C4-2B (cell line): ENCODE measurements at regions not wholly inside any gene's neighbourhood (a gene's known extent, or its start where the extent isn't known, plus 50 kb on each side); places are given as distances from the start of the nearest gene placed in this dataset.

Experiments
- ZFX ChIP-seq: fragments of 450-650 bp; IDR thresholded peaks from 2 replicates; pipeline ENCODE4 v1.6.1; 2017
- TF ChIP-seq, protein P1 (sequence below): fragments of 450-650 bp; conservative IDR thresholded peaks from 2 replicates; pipeline ENCODE4 v1.5.1; 2017; ENCODE audit warnings: mild to moderate bottlenecking

DNA sequence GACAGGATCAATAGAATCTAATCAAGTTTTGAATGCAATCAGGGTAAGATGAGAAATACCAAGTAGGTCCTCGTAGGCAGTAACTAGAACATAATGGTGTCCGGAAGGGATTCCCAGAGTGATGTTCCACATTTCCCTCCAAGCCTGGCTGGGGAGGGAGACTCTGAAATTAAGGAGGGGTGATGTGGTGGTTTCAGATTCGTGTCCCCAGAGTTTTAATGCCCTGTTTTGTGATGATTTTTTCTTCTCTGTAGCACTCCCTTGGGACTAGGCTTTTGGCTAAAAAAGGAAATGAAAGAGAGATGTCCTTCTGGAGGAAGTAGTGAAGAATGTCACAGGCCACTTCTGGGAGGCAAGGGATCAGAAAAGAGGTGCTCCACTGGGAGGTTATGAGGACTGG is 108.3 kb upstream of the CACNA2D3 start:
- TF ChIP-seq, protein P1, sequence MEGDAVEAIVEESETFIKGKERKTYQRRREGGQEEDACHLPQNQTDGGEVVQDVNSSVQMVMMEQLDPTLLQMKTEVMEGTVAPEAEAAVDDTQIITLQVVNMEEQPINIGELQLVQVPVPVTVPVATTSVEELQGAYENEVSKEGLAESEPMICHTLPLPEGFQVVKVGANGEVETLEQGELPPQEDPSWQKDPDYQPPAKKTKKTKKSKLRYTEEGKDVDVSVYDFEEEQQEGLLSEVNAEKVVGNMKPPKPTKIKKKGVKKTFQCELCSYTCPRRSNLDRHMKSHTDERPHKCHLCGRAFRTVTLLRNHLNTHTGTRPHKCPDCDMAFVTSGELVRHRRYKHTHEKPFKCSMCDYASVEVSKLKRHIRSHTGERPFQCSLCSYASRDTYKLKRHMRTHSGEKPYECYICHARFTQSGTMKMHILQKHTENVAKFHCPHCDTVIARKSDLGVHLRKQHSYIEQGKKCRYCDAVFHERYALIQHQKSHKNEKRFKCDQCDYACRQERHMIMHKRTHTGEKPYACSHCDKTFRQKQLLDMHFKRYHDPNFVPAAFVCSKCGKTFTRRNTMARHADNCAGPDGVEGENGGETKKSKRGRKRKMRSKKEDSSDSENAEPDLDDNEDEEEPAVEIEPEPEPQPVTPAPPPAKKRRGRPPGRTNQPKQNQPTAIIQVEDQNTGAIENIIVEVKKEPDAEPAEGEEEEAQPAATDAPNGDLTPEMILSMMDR: no peak
- TF ChIP-seq ZFX: no peak
